Smooth muscle cell (in vitro differentiated cells): ENCODE measurements at regions not wholly inside any gene's neighbourhood (a gene's known extent, or its start where the extent isn't known, plus 50 kb on each side); places are given as distances from the start of the nearest gene placed in this dataset.

Source experiments
- DNase-seq: peaks from one replicate; lab custom pipeline; 2025; ENCODE audit not compliant: unreplicated experiment; lab: John Stamatoyannopoulos, UW
- H2AFZ ChIP-seq: fragments of 200-600 bp; sonication (generic); 2 replicates; pipeline ENCODE4 v1.6.0; 2016; ENCODE audit warnings: antibody characterized with exemption, low read depth, mild to moderate bottlenecking
- H3F3A ChIP-seq: fragments of 200-600 bp; sonication (generic); 2 replicates; pipeline ENCODE4 v1.6.0; 2017; ENCODE audit warnings: antibody characterized with exemption, low read depth
- H3K27ac ChIP-seq: fragments of 200-600 bp; sonication (generic); 2 replicates; pipeline ENCODE4 v1.5.1; 2016; ENCODE audit warnings: low read depth, mild to moderate bottlenecking
- H3K27me3 ChIP-seq: fragments of 200-600 bp; sonication (generic); 2 replicates; pipeline ENCODE4 v1.6.1; 2016; ENCODE audit warnings: low read depth, mild to moderate bottlenecking
- H3K36me3 ChIP-seq: fragments of 200-600 bp; sonication (generic); 2 replicates; pipeline ENCODE4 v1.5.1; 2016; ENCODE audit warnings: low read depth
- H3K4me1 ChIP-seq: fragments of 200-600 bp; sonication (generic); 2 replicates; pipeline ENCODE4 v1.5.1; 2016; ENCODE audit warnings: low read depth
- H3K4me2 ChIP-seq: fragments of 200-600 bp; sonication (generic); 2 replicates; pipeline ENCODE4 v1.6.0; 2016; ENCODE audit warnings: mild to moderate bottlenecking
- H3K4me3 ChIP-seq: fragments of 200-600 bp; sonication (generic); 2 replicates; pipeline ENCODE4 v1.5.1; 2016; ENCODE audit warnings: mild to moderate bottlenecking
- H3K79me2 ChIP-seq: fragments of 200-600 bp; sonication (generic); 2 replicates; pipeline ENCODE4 v1.6.0; 2016; ENCODE audit warnings: low read depth, mild to moderate bottlenecking
- H3K9ac ChIP-seq: fragments of 200-600 bp; sonication (generic); 2 replicates; pipeline ENCODE4 v1.6.0; 2016; ENCODE audit warnings: low read depth
- H3K9me3 ChIP-seq: fragments of 200-600 bp; sonication (generic); replicated peaks from 2 replicates; pipeline ENCODE4 v1.5.1; 2016; ENCODE audit warnings: low read depth
- H4K20me1 ChIP-seq: fragments of 200-600 bp; sonication (generic); 2 replicates; pipeline ENCODE4 v1.6.0; 2016; ENCODE audit warnings: low read depth
- WGBS: methylation state at CpG from one replicate; pipeline ENCODE4 v1.1.7; 2016; ENCODE audit warnings: low lambda C conversion rate; 5-methylcytosine and 5-hydroxymethylcytosine counted together
- TF ChIP-seq, protein P1 (sequence below): fragments of 200-600 bp; sonication (generic); IDR thresholded peaks from 2 replicates; pipeline ENCODE4 v1.5.1; 2017; ENCODE audit warnings: borderline replicate concordance, mild to moderate bottlenecking, antibody characterized with exemption; ENCODE audit not compliant: insufficient read depth, poor library complexity, severe bottlenecking

DNA sequence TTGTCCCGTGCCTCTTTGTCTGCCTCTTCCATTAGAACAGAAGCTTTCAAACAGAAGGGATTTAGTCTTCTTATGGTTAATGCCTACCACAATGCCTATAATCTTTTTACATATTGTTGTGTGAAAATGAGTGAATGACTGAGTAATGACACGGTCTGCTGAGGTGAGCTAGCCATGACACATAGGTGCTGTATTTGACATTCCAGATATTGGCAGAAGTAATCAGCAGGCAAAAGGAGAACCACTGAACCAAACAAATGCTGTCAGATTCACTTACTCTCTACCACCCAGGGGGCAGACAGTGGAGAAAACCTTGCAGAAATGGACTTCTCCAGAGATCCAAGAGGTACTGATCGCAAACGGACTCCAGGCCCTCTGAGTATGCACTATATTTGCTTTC lies 377.2 kb upstream of the VWC2 start:
- WGBS = 86% methylated on average over 4 of the region's 4 CpGs
- DNase-seq = no peak
- Histone ChIP-seq H3K9ac (no peak overlapping the region), H3K4me2 (no peak overlapping the region), H3K36me3 (no peaks in the 10 kb centered on the region), H3K9me3 (no peaks in the 10 kb centered on the region), H3K79me2 (no peaks in the 10 kb centered on the region), H3K27ac (no peak overlapping the region), H3K4me1 (no peaks in the 10 kb centered on the region), H3K4me3 (no peak overlapping the region), H2AFZ (no peak overlapping the region), H3F3A (no peaks in the 10 kb centered on the region), H4K20me1 (no peaks in the 10 kb centered on the region), H3K27me3 (no peaks in the 10 kb centered on the region)
- TF ChIP-seq, protein P1, sequence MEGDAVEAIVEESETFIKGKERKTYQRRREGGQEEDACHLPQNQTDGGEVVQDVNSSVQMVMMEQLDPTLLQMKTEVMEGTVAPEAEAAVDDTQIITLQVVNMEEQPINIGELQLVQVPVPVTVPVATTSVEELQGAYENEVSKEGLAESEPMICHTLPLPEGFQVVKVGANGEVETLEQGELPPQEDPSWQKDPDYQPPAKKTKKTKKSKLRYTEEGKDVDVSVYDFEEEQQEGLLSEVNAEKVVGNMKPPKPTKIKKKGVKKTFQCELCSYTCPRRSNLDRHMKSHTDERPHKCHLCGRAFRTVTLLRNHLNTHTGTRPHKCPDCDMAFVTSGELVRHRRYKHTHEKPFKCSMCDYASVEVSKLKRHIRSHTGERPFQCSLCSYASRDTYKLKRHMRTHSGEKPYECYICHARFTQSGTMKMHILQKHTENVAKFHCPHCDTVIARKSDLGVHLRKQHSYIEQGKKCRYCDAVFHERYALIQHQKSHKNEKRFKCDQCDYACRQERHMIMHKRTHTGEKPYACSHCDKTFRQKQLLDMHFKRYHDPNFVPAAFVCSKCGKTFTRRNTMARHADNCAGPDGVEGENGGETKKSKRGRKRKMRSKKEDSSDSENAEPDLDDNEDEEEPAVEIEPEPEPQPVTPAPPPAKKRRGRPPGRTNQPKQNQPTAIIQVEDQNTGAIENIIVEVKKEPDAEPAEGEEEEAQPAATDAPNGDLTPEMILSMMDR = no peak

DNA sequence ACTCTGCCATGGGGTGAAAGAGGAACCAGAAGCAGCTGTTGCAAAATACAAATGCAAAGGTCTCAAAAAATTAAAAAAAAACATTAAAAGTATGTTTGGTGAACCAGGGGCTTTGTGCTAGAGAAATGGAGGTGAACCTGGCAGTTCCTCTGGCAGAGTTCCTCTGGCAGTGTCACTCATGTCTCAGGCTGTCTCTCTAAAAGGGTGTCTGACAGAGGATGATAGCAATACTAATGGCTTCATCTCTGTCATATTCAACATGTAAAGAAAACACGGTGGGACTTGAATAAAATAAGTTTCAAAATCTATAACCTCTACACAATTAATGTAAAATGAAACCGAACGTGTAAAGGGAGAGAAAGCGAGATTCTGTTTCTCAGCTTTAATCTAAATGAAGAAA lies 375.7 kb upstream of the VWC2 start:
- Histone ChIP-seq H3K4me2 (no peak overlapping the region), H3K79me2 (no peaks in the 10 kb centered on the region), H3K9ac (no peak overlapping the region), H2AFZ (no peak overlapping the region), H3K36me3 (no peaks in the 10 kb centered on the region), H3K4me3 (no peak overlapping the region), H3K9me3 (no peaks in the 10 kb centered on the region), H3F3A (no peaks in the 10 kb centered on the region), H4K20me1 (no peaks in the 10 kb centered on the region), H3K27ac (no peak overlapping the region), H3K27me3 (no peaks in the 10 kb centered on the region), H3K4me1 (no peaks in the 10 kb centered on the region)
- 93% methylated on average over 4 of the region's 4 CpGs for WGBS
- TF ChIP-seq, protein P1 = no peak
- no peak for DNase-seq

GRCh38 chr7:49398236-49398635 lies 375.2 kb upstream of the VWC2 start:
- H3K79me2 ChIP-seq = no peaks in the 10 kb centered on the region
- no peak overlapping the region for H3K27ac ChIP-seq
- no peaks in the 10 kb centered on the region for H3F3A ChIP-seq
- no peaks in the 10 kb centered on the region for H3K4me1 ChIP-seq
- no peaks in the 10 kb centered on the region for H3K9me3 ChIP-seq
- H3K27me3 ChIP-seq = no peaks in the 10 kb centered on the region
- H3K4me2 ChIP-seq = no peak overlapping the region
- no peaks in the 10 kb centered on the region for H3K36me3 ChIP-seq
- WGBS = 92% methylated on average over 5 of the region's 5 CpGs
- H3K4me3 ChIP-seq = no peak overlapping the region
- no peak for DNase-seq
- H2AFZ ChIP-seq = no peak overlapping the region
- TF ChIP-seq, protein P1 = no peak
- no peaks in the 10 kb centered on the region for H4K20me1 ChIP-seq
- no peak overlapping the region for H3K9ac ChIP-seq

DNA sequence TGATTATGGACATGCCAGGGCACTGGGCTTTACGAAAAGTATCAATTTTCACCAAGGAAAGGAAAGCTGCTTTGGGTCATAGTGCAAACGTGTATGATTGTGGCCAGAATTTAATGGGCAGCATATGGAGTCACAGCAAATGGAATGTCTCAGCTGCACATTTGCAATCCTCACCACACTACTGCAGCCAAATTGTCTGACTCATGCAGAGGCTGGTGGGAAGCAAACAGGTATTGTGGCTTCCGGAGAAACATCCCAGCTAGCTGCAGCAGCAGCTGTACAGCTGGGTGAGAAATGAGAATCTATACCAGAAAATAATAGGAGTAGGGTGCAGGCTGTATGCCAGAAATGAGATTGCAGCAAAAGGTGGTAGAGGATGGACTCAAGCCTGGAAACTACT lies 374.7 kb upstream of the VWC2 start:
- no peaks in the 10 kb centered on the region for H3F3A ChIP-seq
- H3K36me3 ChIP-seq = no peaks in the 10 kb centered on the region
- H2AFZ ChIP-seq = no peak overlapping the region
- no peak overlapping the region for H3K9ac ChIP-seq
- H3K9me3 ChIP-seq = no peaks in the 10 kb centered on the region
- H3K4me2 ChIP-seq = no peak overlapping the region
- H4K20me1 ChIP-seq = no peaks in the 10 kb centered on the region
- H3K27ac ChIP-seq = no peak overlapping the region
- H3K4me3 ChIP-seq = no peak overlapping the region
- TF ChIP-seq, protein P1 = no peak
- H3K4me1 ChIP-seq = no peaks in the 10 kb centered on the region
- no peaks in the 10 kb centered on the region for H3K27me3 ChIP-seq
- WGBS = 44% methylated on average over 3 of the region's 3 CpGs
- DNase-seq = no peak
- H3K79me2 ChIP-seq = no peaks in the 10 kb centered on the region
